Erythroblast (primary cell): ENCODE measurements at regions not wholly inside any gene's neighbourhood (a gene's known extent, or its start where the extent isn't known, plus 50 kb on each side); places are given as distances from the start of the nearest gene placed in this dataset.

Experiments used
- GATA1 ChIP-seq: IDR thresholded peaks from 2 replicates; pipeline ENCODE4 v1.6.1; 2011; ENCODE audit warnings: low read depth, mild to moderate bottlenecking, control low read depth, low read length, moderate library complexity
- POLR2A ChIP-seq: IDR thresholded peaks from 2 replicates; pipeline ENCODE4 v1.6.1; 2011; ENCODE audit warnings: mild to moderate bottlenecking, low read length

- TF ChIP-seq POLR2A (no peak), GATA1 (no peak)
Measured at GRCh38 chr1:220952961-220953643, 73.9 kb downstream of the HLX start.
